Heart left ventricle (tissue), 16 donors: ENCODE measurements at regions not wholly inside any gene's neighbourhood (a gene's known extent, or its start where the extent isn't known, plus 50 kb on each side); places are given as distances from the start of the nearest gene placed in this dataset.

Source experiments
- ATAC-seq, 4 donors: fragments of 200-7000 bp; cut with Tn5 transposase; one replicate each; pipeline ENCODE4 v1.9.1; 2020 to 2022; ENCODE audit warnings: moderate library complexity in 4 of 4, mild to moderate bottlenecking in 3 of 4, moderate number of reproducible peaks in 1 of 4
- DNase-seq, 5 donors: peaks; one replicate each; pipeline ENCODE4 v3.0.0-alpha.2; 2020
- H3K27ac ChIP-seq, 12 donors: fragments of 200-600 bp; sonication (generic) in 4 of 12; one replicate each; pipeline versions ENCODE4 v1.5.0 to v1.8.0; 2016 to 2022; ENCODE audit warnings: mild to moderate bottlenecking in 2 of 12
- H3K27me3 ChIP-seq, 9 donors: fragments of 200-600 bp; sonication (generic) in 2 of 9; one replicate each; pipeline versions ENCODE4 v1.5.1 to v1.8.0; 2016 to 2022; ENCODE audit warnings: mild to moderate bottlenecking in 3 of 9
- H3K36me3 ChIP-seq, 9 donors: fragments of 200-600 bp; sonication (generic) in 2 of 9; one replicate each; pipeline versions ENCODE4 v1.5.0 to v1.8.0; 2018 to 2022; ENCODE audit warnings: mild to moderate bottlenecking in 2 of 9
- H3K4me1 ChIP-seq, 12 donors: fragments of 200-600 bp; sonication (generic) in 4 of 12; one replicate each; pipeline versions ENCODE4 v1.5.0 to v1.8.0; 2016 to 2022; ENCODE audit warnings: mild to moderate bottlenecking in 3 of 12
- H3K4me3 ChIP-seq, 12 donors: fragments of 200-600 bp; sonication (generic) in 4 of 12; one replicate each; pipeline versions ENCODE4 v1.5.0 to v1.8.0; 2017 to 2022; ENCODE audit warnings: mild to moderate bottlenecking in 9 of 12, moderate library complexity in 4 of 12
- H3K9me3 ChIP-seq, 12 donors: fragments of 200-600 bp; sonication (generic) in 4 of 12; one replicate each; pipeline versions ENCODE4 v1.5.0 to v1.8.0; 2016 to 2022; ENCODE audit warnings: mild to moderate bottlenecking in 1 of 12
- POLR2A ChIP-seq, 2 donors: fragments of 450-650 bp; IDR thresholded peaks; one replicate each; pipeline ENCODE4 v1.6.1; 2017; ENCODE audit warnings: antibody characterized with exemption in 2 of 2, mild to moderate bottlenecking in 2 of 2, moderate library complexity in 2 of 2
- WGBS, 4 donors: extraction: QIAGEN DNeasy Blood & Tissue Kit in 2 of 4; methylation state at CpG; one replicate each; pipeline versions ENCODE4 v1.1.5 to v1.1.7; 2013 to 2018; 5-methylcytosine and 5-hydroxymethylcytosine counted together
- intact Hi-C, 10 donors: fragments of 100-400 bp; cut with DNase I; formaldehyde crosslinking; loops; one replicate each; pipeline versions ENCODE4 v1.11.1 to v1.14.2; 2022
- TF ChIP-seq, protein P1 (sequence below), 12 donors: fragments of 200-600 bp; sonication (generic) in 4 of 12; IDR thresholded peaks; one replicate each; pipeline versions ENCODE4 v1.5.0 to v1.8.0; 2018 to 2022; ENCODE audit warnings: antibody characterized with exemption in 12 of 12, mild to moderate bottlenecking in 5 of 12
- donor health status: ischemic (EF 13 %, LVEDD 7.1; RV severe dilation, severe dysfunction).
- donor health status: healthy with polysubstance abuse.
- donor health status: DM: no; HTN: yes; CAD: no.
- donor health status: DM: no; HTN: no; CAD: no.
- donor health status: ischemic (EF 25% LVEDD 6.9; RV normal size, moderate dysfunction).
- donor health status: ischemic (EF 25% LVEDD 5.7; RV mildly dilated, moderate dysfunction).
- donor health status: healthy.
- donor health status: DM: yes; HTN: yes; CAD: no.
- donor health status: ischemic (EF 35%, LVEDD 5.7; RV mildly dilated, moderate dysfunction).
- donor health status: nonischemic (EF 11% LVEDD 7.7; RV severe dilation, severe dysfunction).
- donor health status: DM: yes; HTN: yes; CAD: no.
- donor health status: PGD.
- donor health status: ischemic (EF 29% LVEDD 5.4; RV normal size, mild dysfunction).
- donor health status: nonischemic (EF 23%, LVEDD 6.1; RV moderate dilation, normal function).

DNA sequence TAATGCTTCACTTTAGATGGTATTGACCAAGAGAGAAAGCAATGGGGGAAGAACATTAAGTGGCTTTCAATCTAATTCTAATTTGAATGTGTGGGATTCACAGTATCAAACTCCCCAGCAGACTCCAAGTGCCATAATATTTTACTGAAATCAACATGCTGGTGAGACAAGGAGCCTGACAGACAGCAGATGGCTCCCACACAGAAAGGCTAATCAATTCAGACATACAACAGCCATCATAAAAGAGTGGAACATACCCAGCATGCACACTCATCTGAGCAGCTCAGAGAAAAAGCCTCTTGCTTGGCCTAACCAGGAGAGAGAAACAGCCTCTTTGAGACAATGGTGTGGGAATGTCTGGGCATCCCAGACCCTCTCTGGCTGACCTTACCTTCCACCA is 186.5 kb upstream of the SKOR2 start:
- no peak overlapping the region for H3K4me3 ChIP-seq
- intact Hi-C loops: no loop called here
- H3K27me3 ChIP-seq: peaks cover 0 to 13% (median 4%) of the 10 kb centered on the region in 9 donors
- no peak overlapping the region for H3K27ac ChIP-seq
- H3K36me3 ChIP-seq: no peaks in the 10 kb centered on the region
- TF ChIP-seq, protein P1, sequence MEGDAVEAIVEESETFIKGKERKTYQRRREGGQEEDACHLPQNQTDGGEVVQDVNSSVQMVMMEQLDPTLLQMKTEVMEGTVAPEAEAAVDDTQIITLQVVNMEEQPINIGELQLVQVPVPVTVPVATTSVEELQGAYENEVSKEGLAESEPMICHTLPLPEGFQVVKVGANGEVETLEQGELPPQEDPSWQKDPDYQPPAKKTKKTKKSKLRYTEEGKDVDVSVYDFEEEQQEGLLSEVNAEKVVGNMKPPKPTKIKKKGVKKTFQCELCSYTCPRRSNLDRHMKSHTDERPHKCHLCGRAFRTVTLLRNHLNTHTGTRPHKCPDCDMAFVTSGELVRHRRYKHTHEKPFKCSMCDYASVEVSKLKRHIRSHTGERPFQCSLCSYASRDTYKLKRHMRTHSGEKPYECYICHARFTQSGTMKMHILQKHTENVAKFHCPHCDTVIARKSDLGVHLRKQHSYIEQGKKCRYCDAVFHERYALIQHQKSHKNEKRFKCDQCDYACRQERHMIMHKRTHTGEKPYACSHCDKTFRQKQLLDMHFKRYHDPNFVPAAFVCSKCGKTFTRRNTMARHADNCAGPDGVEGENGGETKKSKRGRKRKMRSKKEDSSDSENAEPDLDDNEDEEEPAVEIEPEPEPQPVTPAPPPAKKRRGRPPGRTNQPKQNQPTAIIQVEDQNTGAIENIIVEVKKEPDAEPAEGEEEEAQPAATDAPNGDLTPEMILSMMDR (IDR thresholded peaks at IDR 0.05): no peak
- TF ChIP-seq POLR2A (IDR thresholded peaks at IDR 0.05): no peak
- ATAC-seq (no peak), DNase-seq (no peak)
- no peaks in the 10 kb centered on the region for H3K4me1 ChIP-seq
- H3K9me3 ChIP-seq: no peaks in the 10 kb centered on the region

DNA sequence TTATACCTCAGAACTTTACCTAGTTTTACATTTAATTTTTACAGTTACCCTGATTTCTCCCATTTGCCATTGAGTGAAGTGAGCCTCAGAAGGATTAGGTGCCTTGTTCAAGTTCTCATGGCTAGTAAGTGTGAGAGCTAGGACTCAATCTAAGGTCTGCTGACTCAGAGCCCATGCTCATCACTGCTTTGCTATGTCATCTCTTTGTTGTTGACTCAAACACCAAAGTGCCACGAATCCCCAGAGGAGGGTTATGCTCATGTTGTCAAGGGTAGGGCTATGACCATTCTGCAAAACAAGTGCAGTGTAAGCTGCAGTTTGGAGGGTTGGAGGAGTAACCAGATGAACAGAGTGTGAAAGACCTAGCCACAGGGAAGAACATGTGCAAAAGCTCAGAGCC is 185.4 kb upstream of the SKOR2 start:
- H3K36me3 ChIP-seq: no peaks in the 10 kb centered on the region
- H3K4me1 ChIP-seq: no peaks in the 10 kb centered on the region
- DNase-seq (no peak), ATAC-seq (no peak)
- H3K4me3 ChIP-seq: no peak overlapping the region
- H3K27me3 ChIP-seq: peaks cover 0 to 17% (median 4%) of the 10 kb centered on the region in 9 donors
- intact Hi-C loops: no loop called here
- no peaks in the 10 kb centered on the region for H3K9me3 ChIP-seq
- WGBS, 4 donors: 29 to 55% (median 45%) methylated on average over 1 of the region's 1 CpG
- H3K27ac ChIP-seq: no peak overlapping the region
- TF ChIP-seq, protein P1 (IDR thresholded peaks at IDR 0.05): no peak
- TF ChIP-seq POLR2A (IDR thresholded peaks at IDR 0.05): no peak

DNA sequence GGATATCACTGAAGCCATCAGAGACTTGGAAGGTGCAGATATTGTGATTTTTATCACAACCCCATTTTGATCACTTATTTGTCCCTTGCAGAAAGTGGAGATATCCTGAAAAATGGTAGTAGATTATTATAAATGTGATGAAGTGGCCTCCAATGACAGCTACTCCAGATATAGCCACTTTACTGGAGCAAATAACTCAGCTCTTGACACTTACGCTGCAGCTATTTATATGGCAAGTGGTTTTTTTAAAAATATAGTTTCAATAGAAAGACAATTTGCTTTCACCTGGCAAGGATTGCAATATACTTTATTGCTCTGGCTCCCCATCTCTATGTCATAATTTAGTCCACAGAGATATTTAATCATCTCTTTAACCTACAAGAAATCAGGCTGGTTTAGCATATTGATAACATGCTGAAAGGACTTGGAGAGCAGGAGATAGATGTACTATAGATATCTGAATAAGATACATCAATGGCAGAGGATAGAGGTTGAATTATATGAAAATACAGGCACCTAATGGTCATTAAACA is 182.8 kb upstream of the SKOR2 start:
- intact Hi-C loops: no loop called here
- Histone ChIP-seq H3K27me3 (peaks cover 0 to 26% (median 5%) of the 10 kb centered on the region in 9 donors), H3K9me3 (no peaks in the 10 kb centered on the region), H3K4me3 (no peak overlapping the region), H3K36me3 (no peaks in the 10 kb centered on the region), H3K27ac (no peak overlapping the region), H3K4me1 (no peaks in the 10 kb centered on the region)
- TF ChIP-seq POLR2A (IDR thresholded peaks at IDR 0.05): no peak
- TF ChIP-seq, protein P1 (IDR thresholded peaks at IDR 0.05): no peak
- DNase-seq (no peak), ATAC-seq (no peak)
- 57 to 60% (median 58%) methylated on average over 1 of the region's 1 CpG for WGBS, 4 donors

DNA sequence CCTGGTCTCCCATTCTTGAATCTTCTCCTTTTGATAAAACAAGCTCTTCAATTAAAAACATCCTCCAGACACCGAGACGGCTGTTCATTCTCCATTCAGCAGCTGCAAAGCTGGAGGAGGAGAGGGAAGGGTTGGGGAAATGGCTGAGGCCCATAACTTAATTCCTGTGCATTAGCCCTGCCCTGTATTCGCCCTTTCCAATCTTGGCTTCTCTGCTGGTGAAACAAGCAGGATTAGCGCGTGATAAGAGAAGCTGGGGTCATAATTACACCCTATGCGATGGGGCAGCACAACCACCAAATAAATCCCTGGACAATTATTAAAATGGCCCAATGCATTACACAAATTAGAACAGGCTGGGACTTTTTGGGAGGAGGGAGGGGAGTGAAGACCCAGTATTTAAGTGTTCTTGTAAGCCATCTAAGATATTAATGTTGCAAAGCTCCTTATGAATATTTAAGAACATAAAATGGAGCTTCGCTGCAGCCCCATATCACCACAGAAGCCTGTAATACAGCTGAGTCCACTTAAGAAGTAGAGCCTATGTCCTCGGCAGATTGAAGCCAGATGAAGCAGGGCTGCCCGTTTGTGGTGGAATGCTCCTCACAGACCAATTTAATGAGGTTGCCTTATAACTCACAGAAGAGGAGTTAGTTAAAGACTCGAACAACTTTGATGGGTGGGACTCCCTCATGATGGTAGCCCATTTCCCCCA is 176.6 kb upstream of the SKOR2 start:
- no peak for ATAC-seq
- Histone ChIP-seq H3K4me1 (no peaks in the 10 kb centered on the region), H3K27ac (no peak overlapping the region), H3K36me3 (no peaks in the 10 kb centered on the region), H3K4me3 (no peak overlapping the region), H3K27me3 (peaks cover 0 to 15% (median 4%) of the 10 kb centered on the region in 9 donors), H3K9me3 (no peaks in the 10 kb centered on the region)
- no peak for DNase-seq
- 68 to 74% (median 71%) methylated on average over 9 to 10 of the region's 10 CpGs for WGBS, 4 donors
- intact Hi-C loops: no loop called here
- TF ChIP-seq, protein P1 (IDR thresholded peaks at IDR 0.05): no peak
